ENCODE measurements at regions not wholly inside any gene's neighbourhood (a gene's known extent, or its start where the extent isn't known, plus 50 kb on each side); places are given as distances from the start of the nearest gene placed in this dataset.

- TF ChIP-seq EZH2 (IDR thresholded peaks at IDR 0.05) (no peak), CEBPB (IDR thresholded peaks at IDR 0.05; ENCODE audit: low read depth) (no peak), CTCF (IDR thresholded peaks at IDR 0.05 in 2 of 3, conservative IDR thresholded peaks at IDR 0.05 in 1 of 3; ENCODE audit: borderline replicate concordance in 1 of 3, insufficient read depth in 1 of 3, low read depth in 2 of 3, low read length in 2 of 3) (no peak), ZBTB33 (IDR thresholded peaks at IDR 0.05; ENCODE audit: extremely low read depth, insufficient replicate concordance, low read length) (no peak), ZFX (IDR thresholded peaks at IDR 0.05) (no peak), POLR2AphosphoS5 (IDR thresholded peaks at IDR 0.05; ENCODE audit: low read depth, low read length) (no peak), RAD21 (IDR thresholded peaks at IDR 0.05; ENCODE audit: low read depth) (no peak)
- Histone ChIP-seq H3K27ac (ENCODE audit: low read depth, low read length) (no peak overlapping the region), H3K4me3 (replicated peaks in 1 of 2; ENCODE audit: low read depth in 1 of 2, low read length in 2 of 2) (no peak overlapping the region), H3K4me2 (ENCODE audit: low read length) (no peak overlapping the region), H3K4me1 (ENCODE audit: control insufficient read depth in 1 of 2, insufficient read depth in 2 of 2, low read length in 2 of 2) (no peaks in the 10 kb centered on the region), H2AFZ (ENCODE audit: low read depth, low read length, poor library complexity, severe bottlenecking) (no peak overlapping the region), H3K36me3 (ENCODE audit: control insufficient read depth in 1 of 2, insufficient read depth in 2 of 2, low read length in 2 of 2) (no peaks in the 10 kb centered on the region), H4K20me1 (ENCODE audit: insufficient read depth) (no peaks in the 10 kb centered on the region), H3K27me3 (ENCODE audit: insufficient read depth, low read length) (peaks cover 18% of the 10 kb centered on the region), H3K9me2 (ENCODE audit: insufficient read depth) (no peaks in the 10 kb centered on the region), H3K9ac (ENCODE audit: low read length) (no peak overlapping the region), H3K9me3 (ENCODE audit: control insufficient read depth in 1 of 2, insufficient read depth in 1 of 2, low read depth in 1 of 2, low read length in 2 of 2) (no peaks in the 10 kb centered on the region), H3K79me2 (ENCODE audit: insufficient read depth, low read length) (no peaks in the 10 kb centered on the region)
- ChIA-PET CTCF (no interaction called here), RAD21 (ENCODE audit: low non-redundant PET in 1 of 2, low total read pairs in 2 of 2, uncharacterized antibody in 2 of 2, unreplicated experiment in 2 of 2) (no interaction called here), POLR2A (no interaction called here)
- intact Hi-C loops (cut with micrococcal nuclease): no loop called here
- DNase-seq (ENCODE audit: low read depth, low spot score) (no peak), ATAC-seq (no peak)
- no TSS peak for BruUV-seq (replicated peaks)
Measured at GRCh38 chr6:167464177-167464576, 139.3 kb downstream of the TTLL2 start.

Measured in HCT116 (cell line).